HG03103 (cell line): ENCODE measurements at regions not wholly inside any gene's neighbourhood (a gene's known extent, or its start where the extent isn't known, plus 50 kb on each side); places are given as distances from the start of the nearest gene placed in this dataset.
"Not testable (repeated sequence)": the region's sequence is repeated elsewhere in the genome, so short reads cannot be mapped to it uniquely, and the experiment has no call there.

Experiments used
- ATAC-seq: cut with Tn5 transposase; IDR thresholded peaks from one replicate; pipeline ENCODE4 v1.9.1; 2021; ENCODE audit warnings: low read depth; ENCODE audit not compliant: unreplicated experiment

GRCh38 chr5:91848453-91848852 is 465.3 kb upstream of the ARRDC3 start:
- ATAC-seq = no peak

GRCh38 chr5:91841423-91841822 is 458.3 kb upstream of the ARRDC3 start:
- ATAC-seq = no peak

GRCh38 chr5:91840412-91840811 is 457.3 kb upstream of the ARRDC3 start:
- ATAC-seq = no peak

GRCh38 chr5:91839721-91840120 is 456.6 kb upstream of the ARRDC3 start:
- no peak for ATAC-seq

GRCh38 chr5:91839233-91839632 is 456.1 kb upstream of the ARRDC3 start:
- ATAC-seq = no peak

- ATAC-seq = no peak
Measured at GRCh38 chr5:91830361-91830953, 447.3 kb upstream of the ARRDC3 start.

GRCh38 chr5:91825618-91826017 is 442.5 kb upstream of the ARRDC3 start:
- ATAC-seq = no peak

GRCh38 chr5:91824406-91824805 is 441.3 kb upstream of the ARRDC3 start:
- no peak for ATAC-seq

- no peak for ATAC-seq
Measured at GRCh38 chr5:91820874-91821273, 437.8 kb upstream of the ARRDC3 start.

GRCh38 chr5:91816681-91817080 is 433.6 kb upstream of the ARRDC3 start:
- ATAC-seq = no peak

- no peak for ATAC-seq
Measured at GRCh38 chr5:91797576-91797975, 414.5 kb upstream of the ARRDC3 start.

- no peak for ATAC-seq
Measured at GRCh38 chr5:91794856-91795548, 411.9 kb upstream of the ARRDC3 start.

- ATAC-seq = no peak
Measured at GRCh38 chr5:91794455-91794854, 411.3 kb upstream of the ARRDC3 start.

- no peak for ATAC-seq
Measured at GRCh38 chr5:91787718-91788117, 404.6 kb upstream of the ARRDC3 start.

- no peak for ATAC-seq
Measured at GRCh38 chr5:91777671-91778070, 394.6 kb upstream of the ARRDC3 start.

GRCh38 chr5:91776249-91776648 is 393.1 kb upstream of the ARRDC3 start:
- ATAC-seq = no peak

GRCh38 chr5:91770400-91770799 is 387.3 kb upstream of the ARRDC3 start:
- ATAC-seq = no peak

GRCh38 chr5:91757383-91757782 is 374.3 kb upstream of the ARRDC3 start:
- not testable (repeated sequence) for ATAC-seq

- ATAC-seq = no peak
Measured at GRCh38 chr5:91754990-91755389, 371.9 kb upstream of the ARRDC3 start.

- not testable (repeated sequence) for ATAC-seq
Measured at GRCh38 chr5:91744470-91744869, 361.4 kb upstream of the ARRDC3 start.

GRCh38 chr5:91742550-91742949 is 359.4 kb upstream of the ARRDC3 start:
- no peak for ATAC-seq

- no peak for ATAC-seq
Measured at GRCh38 chr5:91741764-91742505, 358.8 kb upstream of the ARRDC3 start.
